ENCODE measurements at regions not wholly inside any gene's neighbourhood (a gene's known extent, or its start where the extent isn't known, plus 50 kb on each side); places are given as distances from the start of the nearest gene placed in this dataset.

- DNase-seq: no peak
- H3K36me3 ChIP-seq (replicated peaks): no peaks in the 10 kb centered on the region
- H3K27ac ChIP-seq: no peak overlapping the region
- in situ Hi-C loops (cut with HindIII; ENCODE audit: low pct_ligation_motif_present, low sequenced_read_pairs): no loop called here
- H3K27me3 ChIP-seq (replicated peaks): no peaks in the 10 kb centered on the region
- no peak for TF ChIP-seq CTCF (IDR thresholded peaks at IDR 0.05; ENCODE audit: low read depth, low read length, missing control alignments)
- H3K4me3 ChIP-seq (ENCODE audit: low read depth, low read length): no peak overlapping the region
Observed at GRCh38 chr20:56098981-56099500, 93.7 kb upstream of the CBLN4 start.

DNA sequence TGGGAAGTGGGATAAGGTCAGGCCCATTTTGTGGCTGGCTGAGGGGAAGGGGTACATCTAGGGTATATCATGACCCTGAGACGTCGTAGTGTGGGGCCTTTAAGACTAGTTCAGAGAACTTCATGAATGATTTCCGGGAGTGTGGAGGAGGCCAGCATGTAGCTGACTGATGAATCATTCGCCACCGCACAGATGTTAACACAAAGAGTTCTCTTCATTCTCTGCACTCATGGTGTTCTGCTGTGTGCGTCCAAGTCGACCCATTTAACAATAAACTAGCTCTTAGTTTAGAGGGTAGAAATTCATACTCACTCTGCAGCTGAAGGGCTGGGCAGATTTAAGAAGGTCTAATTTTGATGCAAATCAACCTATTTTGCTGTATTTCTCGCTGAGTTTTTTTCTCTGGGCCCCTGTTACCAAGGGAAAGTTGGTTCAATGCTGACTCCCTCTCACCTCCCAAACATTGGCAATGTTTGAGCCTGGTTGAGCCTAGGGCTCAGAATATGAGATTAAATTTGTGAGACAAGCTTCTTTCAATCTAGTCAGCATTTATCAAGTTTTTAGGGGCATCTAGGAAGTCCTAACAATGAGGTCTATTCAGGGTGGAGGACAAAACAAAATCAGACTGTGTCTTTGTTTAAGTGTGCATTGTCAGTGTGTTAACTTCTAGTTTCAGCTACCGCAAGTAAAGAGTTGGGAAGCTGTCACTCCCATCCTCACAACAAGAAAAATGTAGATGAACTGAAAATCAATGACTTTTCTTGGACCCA lies 106.8 kb upstream of the CBLN4 start:
- in situ Hi-C loops (cut with HindIII; ENCODE audit: low pct_ligation_motif_present, low sequenced_read_pairs): no loop called here
- no peak overlapping the region for H3K27ac ChIP-seq

DNA sequence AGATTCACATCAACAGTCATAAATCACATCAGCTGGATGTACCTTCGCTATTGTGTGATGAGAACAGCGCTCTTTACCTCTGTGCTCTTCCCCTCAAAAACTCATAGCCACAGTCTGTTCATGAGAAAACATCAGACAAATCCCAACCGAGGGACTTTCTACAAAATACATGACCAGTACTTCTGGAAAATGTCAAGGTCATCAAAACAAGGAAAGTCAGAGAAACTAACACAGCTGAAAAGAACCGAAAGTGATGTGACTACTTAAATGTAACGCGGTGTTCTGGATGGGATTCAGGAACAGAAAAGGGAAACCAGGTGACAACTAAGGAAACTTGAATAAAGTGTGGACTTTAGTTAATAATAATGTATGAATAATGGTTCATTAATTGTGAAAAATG lies 112.0 kb upstream of the CBLN4 start:
- in situ Hi-C loops (cut with HindIII; ENCODE audit: low pct_ligation_motif_present, low sequenced_read_pairs): no loop called here
- no peak for DNase-seq
- Histone ChIP-seq H3K4me3 (ENCODE audit: low read depth, low read length) (no peak overlapping the region), H3K36me3 (replicated peaks) (no peaks in the 10 kb centered on the region), H3K27me3 (replicated peaks) (no peaks in the 10 kb centered on the region), H3K27ac (no peak overlapping the region)
- no peak for TF ChIP-seq CTCF (IDR thresholded peaks at IDR 0.05; ENCODE audit: low read depth, low read length, missing control alignments)

More for the DNA sequence above, 106.8 kb upstream of the CBLN4 start:
- no peak for TF ChIP-seq CTCF (IDR thresholded peaks at IDR 0.05; ENCODE audit: low read depth, low read length, missing control alignments)
- H3K36me3 ChIP-seq (replicated peaks): no peaks in the 10 kb centered on the region
- H3K27me3 ChIP-seq (replicated peaks): no peaks in the 10 kb centered on the region
- DNase-seq: no peak
- H3K4me3 ChIP-seq (ENCODE audit: low read depth, low read length): no peak overlapping the region

DNA sequence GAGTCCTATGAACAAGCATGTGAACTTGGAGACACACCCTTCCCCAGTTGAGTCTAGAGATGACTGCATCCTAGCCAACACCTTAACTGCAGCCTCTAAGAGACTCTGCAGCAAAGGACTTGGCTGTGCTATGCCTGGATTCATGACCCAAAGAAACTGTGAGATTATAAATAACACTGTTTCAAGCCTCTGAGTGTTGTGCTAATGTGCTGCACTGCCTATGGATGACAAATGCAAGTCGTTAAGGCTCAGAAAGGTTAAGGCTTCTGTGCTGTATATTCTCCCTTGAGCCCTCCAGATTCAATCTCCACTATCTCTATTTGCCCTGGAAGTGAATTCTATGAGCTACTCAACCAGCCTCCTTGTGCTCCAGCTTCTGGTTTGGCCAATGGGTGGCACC lies 116.5 kb upstream of the CBLN4 start:
- no peak for DNase-seq
- TF ChIP-seq CTCF (IDR thresholded peaks at IDR 0.05; ENCODE audit: low read depth, low read length, missing control alignments): no peak
- no peak overlapping the region for H3K4me3 ChIP-seq (ENCODE audit: low read depth, low read length)

DNA sequence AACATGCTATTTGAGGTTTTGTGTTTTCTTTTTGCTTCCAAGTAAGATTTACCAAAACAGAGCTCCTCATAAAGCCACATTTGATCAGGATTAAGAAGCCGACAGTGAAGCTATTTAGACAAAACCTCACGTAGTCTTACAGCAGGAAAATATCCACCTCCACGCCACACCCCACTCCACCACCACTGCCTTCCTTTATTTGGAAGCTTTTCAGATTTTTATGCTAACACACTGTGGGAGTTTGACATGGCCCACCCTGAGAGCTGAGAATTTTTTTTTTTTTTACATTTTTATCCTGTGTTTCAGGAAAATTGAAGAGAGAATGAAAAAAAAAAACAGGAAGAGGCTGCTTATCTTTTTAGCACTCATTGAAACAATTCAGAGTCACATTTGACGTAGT lies 104.8 kb upstream of the MC3R start:
- in situ Hi-C loops (cut with HindIII; ENCODE audit: low pct_ligation_motif_present, low sequenced_read_pairs): no loop called here
- Histone ChIP-seq H3K36me3 (replicated peaks) (no peaks in the 10 kb centered on the region), H3K27me3 (replicated peaks) (no peaks in the 10 kb centered on the region), H3K27ac (no peak overlapping the region), H3K4me3 (ENCODE audit: low read depth, low read length) (no peak overlapping the region)
- no peak for DNase-seq
- no peak for TF ChIP-seq CTCF (IDR thresholded peaks at IDR 0.05; ENCODE audit: low read depth, low read length, missing control alignments)

More for the DNA sequence above, 116.5 kb upstream of the CBLN4 start:
- in situ Hi-C loops (cut with HindIII; ENCODE audit: low pct_ligation_motif_present, low sequenced_read_pairs): no loop called here
- Histone ChIP-seq H3K27me3 (replicated peaks) (no peaks in the 10 kb centered on the region), H3K36me3 (replicated peaks) (no peaks in the 10 kb centered on the region), H3K27ac (no peak overlapping the region)
